ENCODE measurements at regions not wholly inside any gene's neighbourhood (a gene's known extent, or its start where the extent isn't known, plus 50 kb on each side); places are given as distances from the start of the nearest gene placed in this dataset.

DNA sequence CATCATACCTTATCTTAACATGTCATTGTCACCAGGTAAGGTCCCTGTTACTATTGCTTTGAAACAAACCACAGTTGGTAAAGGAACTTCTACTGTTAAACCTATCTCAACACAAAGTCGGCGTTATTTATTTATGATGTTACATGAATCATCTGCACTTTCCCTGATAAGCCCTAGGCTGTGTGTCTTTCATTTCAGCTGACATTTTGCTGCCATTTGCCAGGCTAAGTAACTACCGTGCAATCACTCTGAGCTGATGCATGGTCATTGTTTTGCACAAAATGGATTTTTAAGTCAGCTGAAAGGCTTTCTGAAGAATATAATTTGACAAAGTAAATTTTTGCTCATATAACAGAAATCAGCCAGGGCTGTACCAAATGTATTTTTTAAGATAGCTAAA lies 546.5 kb downstream of the ZNF608 start:
- TF ChIP-seq, protein P1, sequence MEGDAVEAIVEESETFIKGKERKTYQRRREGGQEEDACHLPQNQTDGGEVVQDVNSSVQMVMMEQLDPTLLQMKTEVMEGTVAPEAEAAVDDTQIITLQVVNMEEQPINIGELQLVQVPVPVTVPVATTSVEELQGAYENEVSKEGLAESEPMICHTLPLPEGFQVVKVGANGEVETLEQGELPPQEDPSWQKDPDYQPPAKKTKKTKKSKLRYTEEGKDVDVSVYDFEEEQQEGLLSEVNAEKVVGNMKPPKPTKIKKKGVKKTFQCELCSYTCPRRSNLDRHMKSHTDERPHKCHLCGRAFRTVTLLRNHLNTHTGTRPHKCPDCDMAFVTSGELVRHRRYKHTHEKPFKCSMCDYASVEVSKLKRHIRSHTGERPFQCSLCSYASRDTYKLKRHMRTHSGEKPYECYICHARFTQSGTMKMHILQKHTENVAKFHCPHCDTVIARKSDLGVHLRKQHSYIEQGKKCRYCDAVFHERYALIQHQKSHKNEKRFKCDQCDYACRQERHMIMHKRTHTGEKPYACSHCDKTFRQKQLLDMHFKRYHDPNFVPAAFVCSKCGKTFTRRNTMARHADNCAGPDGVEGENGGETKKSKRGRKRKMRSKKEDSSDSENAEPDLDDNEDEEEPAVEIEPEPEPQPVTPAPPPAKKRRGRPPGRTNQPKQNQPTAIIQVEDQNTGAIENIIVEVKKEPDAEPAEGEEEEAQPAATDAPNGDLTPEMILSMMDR (optimal IDR thresholded peaks at IDR 0.05 in 1 of 3, IDR thresholded peaks at IDR 0.05 in 1 of 3, conservative IDR thresholded peaks at IDR 0.05 in 1 of 3; ENCODE audit: extremely low read depth in 1 of 3, insufficient read depth in 2 of 3, low read length in 3 of 3), result no peak
- no peak for TF ChIP-seq EZH2 (IDR thresholded peaks at IDR 0.05; ENCODE audit: low read length)

Measured in keratinocyte (primary cell).